ENCODE measurements at regions not wholly inside any gene's neighbourhood (a gene's known extent, or its start where the extent isn't known, plus 50 kb on each side); places are given as distances from the start of the nearest gene placed in this dataset.
"Not testable (repeated sequence)": the region's sequence is repeated elsewhere in the genome, so short reads cannot be mapped to it uniquely, and the experiment has no call there.

GRCh38 chr21:35840949-35841348 is 219.4 kb downstream of the SETD4 start:
- no peak for DNase-seq

DNA sequence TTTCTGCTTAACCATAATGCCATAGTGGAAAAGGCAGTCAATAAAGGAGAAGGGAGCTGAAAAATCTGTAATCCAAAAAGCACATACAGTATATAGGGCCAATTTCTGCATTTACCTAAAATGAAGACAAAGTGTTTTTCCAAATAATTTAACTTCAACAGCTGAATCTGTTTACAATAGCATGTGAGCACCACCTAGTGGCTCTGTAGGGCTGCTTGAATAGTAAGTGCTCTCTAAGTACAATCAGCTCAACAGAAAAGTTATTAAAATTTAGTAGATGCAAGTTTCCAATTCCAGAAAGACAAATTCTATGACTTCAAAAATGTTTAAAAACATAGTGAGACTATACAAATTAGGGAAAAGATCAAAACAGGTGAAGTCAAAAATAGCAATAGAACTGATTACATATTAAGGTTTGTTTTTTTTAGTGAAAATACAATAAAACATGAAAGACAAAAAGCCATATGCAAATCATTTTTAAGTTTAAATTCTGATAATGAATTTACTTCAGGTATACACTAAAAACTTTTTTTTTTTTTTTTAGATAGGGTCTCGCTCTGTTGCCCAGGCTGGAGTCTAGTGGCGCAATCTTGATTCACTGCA is 220.0 kb downstream of the SETD4 start:
- peak; percentile 66 for DNase-seq

- DNase-seq, result no peak
These were observed 221.2 kb downstream of the SETD4 start for GRCh38 chr21:35838987-35839763.

DNA sequence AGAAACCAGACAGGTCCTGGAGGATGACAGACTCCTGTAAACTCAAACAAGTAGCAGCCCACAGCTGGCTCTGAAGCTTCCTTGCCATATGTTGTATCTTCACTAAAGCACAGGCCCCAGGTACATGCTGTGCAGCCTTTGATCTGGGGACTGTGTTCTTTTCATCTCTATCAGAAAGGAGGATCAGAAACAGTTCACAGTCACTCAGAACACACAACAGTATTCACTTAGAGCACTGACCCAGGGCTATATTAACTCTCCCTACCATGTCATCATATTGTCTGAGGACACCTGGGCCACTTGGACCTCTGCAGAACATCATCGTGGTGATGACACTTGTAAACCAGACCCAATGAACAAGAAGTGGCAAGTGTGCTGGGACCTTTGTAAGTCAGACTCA is 222.0 kb downstream of the SETD4 start:
- DNase-seq, result no peak

DNA sequence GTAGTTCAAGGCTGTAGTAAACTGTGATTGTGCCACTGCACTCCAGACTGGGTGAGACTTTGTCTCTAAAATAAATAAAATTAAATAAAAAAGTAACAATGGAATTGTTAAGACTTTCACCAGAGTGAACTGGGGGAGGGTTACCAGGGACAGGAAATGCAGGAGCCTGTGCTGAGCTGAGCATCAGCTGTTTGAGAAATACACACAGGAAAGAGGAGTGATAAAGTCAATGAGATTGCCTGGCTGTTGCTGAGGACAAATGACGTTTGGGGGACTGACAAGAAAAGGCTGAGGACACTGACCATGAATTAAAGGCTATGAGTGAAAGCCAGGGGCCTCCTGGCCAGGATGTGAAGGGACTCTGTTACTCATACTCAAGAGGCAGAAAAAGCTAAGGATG is 226.3 kb downstream of the SETD4 start:
- DNase-seq, result no peak

GRCh38 chr21:35833388-35833787 is 226.9 kb downstream of the SETD4 start:
- DNase-seq, result no peak

GRCh38 chr21:35831230-35831629 is 229.1 kb downstream of the SETD4 start:
- DNase-seq, result no peak

- no peak for DNase-seq
These were observed 231.3 kb downstream of the SETD4 start for GRCh38 chr21:35829067-35829466.

DNA sequence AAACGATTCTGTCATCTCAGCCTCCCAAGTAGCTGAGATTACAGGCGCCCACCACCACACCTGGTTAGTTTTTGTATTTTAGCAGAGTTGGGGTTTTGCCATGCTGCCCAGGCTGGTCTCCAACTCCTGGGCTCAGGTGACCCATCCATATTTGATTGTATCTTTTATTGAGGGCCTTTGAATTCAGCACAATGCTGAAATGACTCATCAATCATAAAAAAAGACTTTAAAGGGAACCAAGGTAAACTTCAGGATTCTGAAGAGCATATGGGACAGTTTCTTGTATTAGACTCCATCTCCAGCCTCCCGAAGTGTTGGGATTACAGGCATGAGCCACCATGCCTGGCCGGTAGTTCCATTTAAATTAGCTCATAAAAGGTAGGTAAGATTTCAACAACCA is 232.2 kb downstream of the SETD4 start:
- DNase-seq, result no peak

DNA sequence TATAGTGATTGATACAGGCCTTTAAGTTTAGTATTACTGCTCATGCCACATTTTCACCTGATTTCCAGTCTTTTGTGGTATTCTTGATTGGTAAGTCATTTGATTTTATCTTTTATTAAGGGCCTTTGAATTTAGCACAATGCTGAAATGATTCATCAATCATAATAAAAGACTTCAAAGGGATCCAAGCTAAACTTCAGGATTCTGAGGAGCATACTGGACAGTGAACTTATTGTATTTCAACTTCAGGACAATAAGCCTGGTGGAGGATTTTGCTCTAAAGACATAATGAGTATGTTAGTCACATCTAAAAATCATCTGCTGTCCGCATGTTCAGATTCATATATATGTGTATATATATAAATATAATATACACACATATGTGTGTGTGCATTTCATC is 233.3 kb downstream of the SETD4 start:
- no peak for DNase-seq

- no peak for DNase-seq
These were observed 234.7 kb downstream of the SETD4 start for GRCh38 chr21:35825370-35826353.

- no peak for DNase-seq
These were observed 236.2 kb downstream of the SETD4 start for GRCh38 chr21:35824136-35824535.

DNA sequence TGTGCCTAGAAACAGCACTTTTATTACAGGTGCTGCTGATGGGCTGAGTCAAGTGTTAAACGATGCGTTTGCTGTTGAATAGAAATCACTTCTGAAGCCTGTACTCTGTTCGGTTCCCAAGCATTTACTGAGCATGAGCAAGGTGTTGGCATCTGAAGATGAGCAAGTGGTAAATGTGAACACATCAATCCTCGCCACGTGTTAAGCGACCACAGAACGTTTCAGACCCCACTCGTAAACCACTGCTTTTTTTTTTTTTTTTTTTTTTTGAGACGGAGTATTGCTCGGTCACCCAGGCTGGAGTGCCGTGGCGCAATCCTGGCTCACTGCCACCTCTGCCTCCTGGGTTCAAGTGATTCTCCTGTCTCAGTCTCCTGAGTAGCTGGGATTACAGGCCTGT is 241.2 kb downstream of the SETD4 start:
- no peak for DNase-seq

GRCh38 chr21:35818597-35818996 is 241.7 kb downstream of the SETD4 start:
- DNase-seq, result no peak

- no peak for DNase-seq
These were observed 245.3 kb downstream of the SETD4 start for GRCh38 chr21:35814858-35815619.

GRCh38 chr21:35812679-35813078 is 247.6 kb downstream of the SETD4 start:
- DNase-seq, result no peak

- no peak for DNase-seq
These were observed 249.0 kb downstream of the SETD4 start for GRCh38 chr21:35811191-35811806.

DNA sequence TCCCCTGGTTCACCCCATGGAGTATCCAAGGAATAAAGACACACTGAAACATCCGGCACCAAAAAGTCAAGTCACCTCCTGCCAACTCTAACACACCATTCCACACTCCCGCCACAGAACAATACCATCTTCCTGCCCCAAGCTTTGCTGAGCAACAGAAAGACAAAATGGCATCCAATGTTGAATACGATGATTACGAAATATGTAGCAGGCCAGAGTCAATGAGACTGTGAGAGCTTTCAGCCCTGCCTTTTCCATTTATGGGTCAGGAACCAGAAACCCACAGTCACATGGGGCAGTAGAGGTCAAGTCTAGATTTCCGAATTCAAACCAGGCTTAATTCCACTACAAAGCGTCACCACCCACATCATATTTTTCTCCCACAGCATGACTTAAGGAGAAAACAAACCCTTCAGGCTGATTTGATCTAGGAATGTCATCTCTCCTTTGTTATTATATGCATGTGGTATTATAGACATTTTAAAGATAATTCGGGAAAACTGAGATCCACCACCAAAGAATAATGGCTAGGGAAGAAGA is 249.8 kb downstream of the SETD4 start:
- DNase-seq, result no peak

DNA sequence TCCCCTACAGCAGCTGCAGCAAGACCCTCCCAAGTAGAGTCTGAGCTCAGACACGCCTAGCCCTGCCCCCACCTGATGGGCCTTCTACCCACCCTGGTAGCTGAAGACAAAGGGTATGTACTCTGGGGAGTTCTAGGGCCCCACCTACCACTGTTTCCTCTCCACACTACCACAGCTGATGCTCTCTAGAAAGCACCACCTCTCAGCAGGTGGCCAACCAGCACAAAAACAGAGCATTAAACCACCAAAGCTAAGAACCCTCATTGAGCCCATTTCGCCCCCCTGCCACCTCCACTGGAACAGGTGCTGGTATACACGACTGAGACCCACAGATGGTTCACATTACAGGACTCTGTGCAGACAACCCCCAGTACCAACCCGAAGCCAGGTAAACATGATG is 258.9 kb downstream of the SETD4 start:
- no peak for DNase-seq

- not testable (repeated sequence) for DNase-seq
These were observed 259.4 kb downstream of the SETD4 start for GRCh38 chr21:35800796-35801385.

DNA sequence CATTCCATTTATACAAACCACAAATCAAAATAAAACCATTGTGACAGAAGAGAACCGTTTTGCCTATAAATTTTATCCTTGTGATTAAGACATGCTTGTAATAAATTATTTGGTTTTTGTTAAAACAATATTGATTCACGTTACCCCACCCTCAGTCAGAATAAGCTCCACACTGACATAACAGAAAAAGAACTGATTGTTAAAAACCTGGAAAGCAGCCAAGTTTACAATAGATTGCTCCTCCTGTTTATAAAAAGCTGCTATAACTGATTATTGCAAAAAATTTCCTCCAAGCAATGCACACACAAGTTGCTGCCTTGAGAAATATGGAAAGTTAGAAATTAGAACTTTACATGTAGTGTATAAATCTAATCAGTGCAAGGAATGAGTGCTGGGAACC is 263.5 kb downstream of the SETD4 start:
- no peak for DNase-seq

DNA sequence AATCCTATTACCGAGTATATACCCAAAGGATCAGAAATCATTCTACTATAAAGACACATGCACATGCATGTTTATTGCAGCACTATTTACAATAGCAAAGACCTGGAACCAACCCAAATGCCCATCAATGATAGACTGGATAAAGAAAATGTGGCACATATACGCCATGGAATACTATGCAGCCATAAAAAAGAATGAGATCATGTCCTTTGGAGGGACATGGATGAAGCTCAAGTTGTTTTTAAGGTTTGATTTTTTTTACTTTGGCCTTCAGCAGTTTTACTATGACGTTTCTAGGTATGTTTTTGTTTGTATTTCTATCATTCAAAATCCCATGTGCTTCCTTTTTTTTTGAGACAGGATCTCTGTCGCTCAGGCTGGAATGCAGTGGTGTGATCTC is 265.8 kb downstream of the SETD4 start:
- not testable (repeated sequence) for DNase-seq
